CD4-positive, alpha-beta T cell (primary cell): ENCODE measurements at regions not wholly inside any gene's neighbourhood (a gene's known extent, or its start where the extent isn't known, plus 50 kb on each side); places are given as distances from the start of the nearest gene placed in this dataset.

ENCODE experiments used
- ATAC-seq: fragments of 200-7000 bp; cut with Tn5 transposase; one replicate; pipeline ENCODE4 v1.10.0; 2022; ENCODE audit warnings: mild to moderate bottlenecking; ENCODE audit not compliant: poor library complexity
- CTCF ChIA-PET: fragments of 350-600 bp; sonication (Branson Sonifier 250); formaldehyde crosslinking; loops from one replicate; lab custom pipeline; 2021; ENCODE audit warnings: antibody characterized with exemption, inconsistent platforms; lab: Charles Lee
- POLR2A ChIA-PET: fragments of 350-600 bp; sonication (Branson Sonifier 250); formaldehyde crosslinking; loops from one replicate; lab custom pipeline; 2021; ENCODE audit warnings: antibody characterized with exemption, inconsistent platforms; lab: Charles Lee
- DNase-seq, 14 experiments: peaks; one replicate each; pipeline ENCODE4 v3.0.0-alpha.2; 2013 to 2020; ENCODE audit warnings: mixed read lengths in 2 of 14
- H3K27ac ChIP-seq, 2 donors: one replicate each; pipeline versions ENCODE4 v1.5.1 to v1.7.0; 2013; ENCODE audit warnings: low read length in 2 of 2, low read depth in 1 of 2, mild to moderate bottlenecking in 1 of 2
- H3K27me3 ChIP-seq, 2 experiments: 1 replicate in 1 of 2; 2 replicates in 1 of 2; pipeline versions ENCODE4 v1.6.1 to v1.7.0; 2013; ENCODE audit warnings: low read length in 2 of 2, control low read depth in 1 of 2, mild to moderate bottlenecking in 1 of 2, moderate library complexity in 1 of 2; ENCODE audit not compliant: insufficient read depth in 2 of 2, control insufficient read depth in 1 of 2
- H3K36me3 ChIP-seq: one replicate; pipeline ENCODE4 v1.6.1; 2013; ENCODE audit warnings: low read length, control low read depth; ENCODE audit not compliant: insufficient read depth
- H3K4me1 ChIP-seq: one replicate; pipeline ENCODE4 v1.6.1; 2013; ENCODE audit warnings: low read length, control low read depth; ENCODE audit not compliant: insufficient read depth
- H3K4me3 ChIP-seq: one replicate; pipeline ENCODE4 v1.5.1; 2013; ENCODE audit warnings: mild to moderate bottlenecking, low read length, moderate library complexity
- H3K9me3 ChIP-seq, 2 experiments: 1 replicate in 1 of 2; 2 replicates in 1 of 2; pipeline versions ENCODE4 v1.6.1 to v1.7.0; 2013; ENCODE audit warnings: low read length in 2 of 2, mild to moderate bottlenecking in 2 of 2, control low read depth in 1 of 2, moderate library complexity in 1 of 2; ENCODE audit not compliant: control insufficient read depth in 1 of 2, insufficient read depth in 1 of 2
- H3K27ac Mint-ChIP-seq: one replicate; pipeline ENCODE4 v1.8.0; 2020; ENCODE audit warnings: mixed read lengths
- H3K27me3 Mint-ChIP-seq: one replicate; pipeline ENCODE4 v1.8.0; 2021; ENCODE audit warnings: mixed read lengths
- H3K36me3 Mint-ChIP-seq: one replicate; pipeline ENCODE4 v1.8.0; 2021; ENCODE audit warnings: low read depth, mixed read lengths
- H3K4me1 Mint-ChIP-seq: one replicate; pipeline ENCODE4 v1.8.0; 2021; ENCODE audit warnings: low read depth, mixed read lengths
- H3K4me3 Mint-ChIP-seq: one replicate; pipeline ENCODE4 v1.8.0; 2020; ENCODE audit warnings: mild to moderate bottlenecking, mixed read lengths
- H3K9me3 Mint-ChIP-seq: one replicate; pipeline ENCODE4 v1.8.0; 2020; ENCODE audit warnings: mixed read lengths
- intact Hi-C, 2 experiments: fragments of 100-400 bp; cut with DNase I in 1 of 2; cut with micrococcal nuclease in 1 of 2; formaldehyde crosslinking; loops; one replicate each; pipeline versions ENCODE4 v1.15.1 to v1.9.0; 2023 to 2025; cut with DNase I, micrococcal nuclease
- TF ChIP-seq, protein P1 (sequence below): fragments of 200-600 bp; IDR thresholded peaks from one replicate; pipeline ENCODE4 v1.8.0; 2022; ENCODE audit warnings: antibody characterized with exemption, mild to moderate bottlenecking

DNA sequence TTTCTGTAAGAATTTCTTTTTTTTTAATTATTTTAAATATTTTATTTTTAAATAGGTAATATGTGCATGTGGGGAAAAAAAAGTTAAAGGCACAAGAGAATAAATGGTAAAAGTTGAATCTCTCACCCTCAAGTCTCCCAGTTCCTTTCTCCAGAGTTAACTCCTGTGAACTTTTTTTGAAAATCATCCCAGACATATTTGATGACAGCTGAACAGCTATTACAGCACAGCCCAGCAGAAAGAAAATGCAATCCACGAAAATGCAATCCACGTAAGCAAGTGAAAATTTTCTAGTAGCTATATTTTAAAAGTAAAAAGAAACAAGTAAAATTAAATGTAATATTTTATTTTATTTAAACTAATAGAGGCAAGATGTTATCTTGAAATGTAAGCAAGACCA is 310.0 kb upstream of the RUNX1 start:
- POLR2A ChIA-PET = no interaction called here
- H3K9me3 Mint-ChIP-seq = no peaks in the 10 kb centered on the region
- no peak for ATAC-seq

DNA sequence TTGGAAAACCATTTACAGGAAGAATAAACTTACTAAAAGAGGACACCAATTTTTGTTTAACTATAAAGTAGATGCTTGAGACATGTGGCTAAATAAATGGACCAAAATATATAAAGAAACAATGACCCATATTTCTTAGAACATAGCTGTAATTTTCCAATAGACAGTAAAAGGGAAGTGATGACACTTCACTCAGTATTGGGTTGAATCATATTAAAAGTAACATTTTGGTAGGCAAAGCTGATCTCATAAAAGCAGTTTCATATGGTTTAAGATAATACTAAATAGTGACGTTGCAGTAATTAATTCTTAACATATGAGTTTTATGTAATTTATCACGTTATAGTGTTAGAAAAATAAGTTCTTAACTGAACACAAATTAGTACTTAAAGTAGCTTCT is 308.9 kb upstream of the RUNX1 start:
- H3K36me3 ChIP-seq = no peaks in the 10 kb centered on the region
- intact Hi-C loops = no loop called here
- H3K27me3 ChIP-seq = no peaks in the 10 kb centered on the region
- ChIA-PET CTCF (no interaction called here), POLR2A (no interaction called here)
- no peaks in the 10 kb centered on the region for H3K4me1 Mint-ChIP-seq
- no peaks in the 10 kb centered on the region for H3K36me3 Mint-ChIP-seq
- ATAC-seq (no peak), DNase-seq (no peak)
- H3K9me3 ChIP-seq = no peaks in the 10 kb centered on the region
- TF ChIP-seq, protein P1, sequence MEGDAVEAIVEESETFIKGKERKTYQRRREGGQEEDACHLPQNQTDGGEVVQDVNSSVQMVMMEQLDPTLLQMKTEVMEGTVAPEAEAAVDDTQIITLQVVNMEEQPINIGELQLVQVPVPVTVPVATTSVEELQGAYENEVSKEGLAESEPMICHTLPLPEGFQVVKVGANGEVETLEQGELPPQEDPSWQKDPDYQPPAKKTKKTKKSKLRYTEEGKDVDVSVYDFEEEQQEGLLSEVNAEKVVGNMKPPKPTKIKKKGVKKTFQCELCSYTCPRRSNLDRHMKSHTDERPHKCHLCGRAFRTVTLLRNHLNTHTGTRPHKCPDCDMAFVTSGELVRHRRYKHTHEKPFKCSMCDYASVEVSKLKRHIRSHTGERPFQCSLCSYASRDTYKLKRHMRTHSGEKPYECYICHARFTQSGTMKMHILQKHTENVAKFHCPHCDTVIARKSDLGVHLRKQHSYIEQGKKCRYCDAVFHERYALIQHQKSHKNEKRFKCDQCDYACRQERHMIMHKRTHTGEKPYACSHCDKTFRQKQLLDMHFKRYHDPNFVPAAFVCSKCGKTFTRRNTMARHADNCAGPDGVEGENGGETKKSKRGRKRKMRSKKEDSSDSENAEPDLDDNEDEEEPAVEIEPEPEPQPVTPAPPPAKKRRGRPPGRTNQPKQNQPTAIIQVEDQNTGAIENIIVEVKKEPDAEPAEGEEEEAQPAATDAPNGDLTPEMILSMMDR = no peak
- H3K27ac Mint-ChIP-seq = no peak overlapping the region
- H3K4me3 ChIP-seq = no peak overlapping the region
- H3K4me3 Mint-ChIP-seq = no peak overlapping the region
- H3K9me3 Mint-ChIP-seq = no peaks in the 10 kb centered on the region
- H3K4me1 ChIP-seq = no peaks in the 10 kb centered on the region
- H3K27me3 Mint-ChIP-seq = no peaks in the 10 kb centered on the region
- H3K27ac ChIP-seq = no peak overlapping the region

More for the DNA sequence above, 310.0 kb upstream of the RUNX1 start:
- intact Hi-C loops = no loop called here
- TF ChIP-seq, protein P1 = no peak
- no peaks in the 10 kb centered on the region for H3K27me3 ChIP-seq
- H3K27ac Mint-ChIP-seq = no peak overlapping the region
- no peak overlapping the region for H3K4me3 Mint-ChIP-seq
- H3K27ac ChIP-seq = no peak overlapping the region
- H3K36me3 ChIP-seq = no peaks in the 10 kb centered on the region
- H3K4me1 ChIP-seq = no peaks in the 10 kb centered on the region
- H3K27me3 Mint-ChIP-seq = no peaks in the 10 kb centered on the region
- no peaks in the 10 kb centered on the region for H3K9me3 ChIP-seq
- no peaks in the 10 kb centered on the region for H3K4me1 Mint-ChIP-seq
- no peak for DNase-seq
- H3K4me3 ChIP-seq = no peak overlapping the region
- CTCF ChIA-PET = no interaction called here
- H3K36me3 Mint-ChIP-seq = no peaks in the 10 kb centered on the region

GRCh38 chr21:35357041-35357780 is 308.1 kb upstream of the RUNX1 start:
- Mint-ChIP-seq H3K27me3 (no peaks in the 10 kb centered on the region), H3K4me3 (no peak overlapping the region), H3K36me3 (no peaks in the 10 kb centered on the region), H3K4me1 (no peaks in the 10 kb centered on the region), H3K27ac (no peak overlapping the region), H3K9me3 (no peaks in the 10 kb centered on the region)
- H3K4me3 ChIP-seq = no peak overlapping the region
- POLR2A ChIA-PET = no interaction called here
- H3K4me1 ChIP-seq = no peaks in the 10 kb centered on the region
- CTCF ChIA-PET = interaction anchor here (1.2 kb wide), 1 partner anchor 467 kb away, joined by 3 read pairs; no protein-coding TSS in a partner anchor
- TF ChIP-seq, protein P1 = no peak
- ATAC-seq = no peak
- H3K9me3 ChIP-seq = no peaks in the 10 kb centered on the region
- no peak for DNase-seq
- H3K36me3 ChIP-seq = no peaks in the 10 kb centered on the region
- intact Hi-C loops = no loop called here
- no peaks in the 10 kb centered on the region for H3K27me3 ChIP-seq
- no peak overlapping the region for H3K27ac ChIP-seq
